Superior temporal gyrus (tissue), 1 donor: ENCODE measurements at regions not wholly inside any gene's neighbourhood (a gene's known extent, or its start where the extent isn't known, plus 50 kb on each side); places are given as distances from the start of the nearest gene placed in this dataset.

ENCODE experiments used
- DNase-seq: peaks from one replicate; pipeline ENCODE4 v3.0.0-alpha.2; 2016; ENCODE audit errors: extremely low spot score

- no peak for DNase-seq
Measured at GRCh38 chr4:176011529-176011928, 54.1 kb upstream of the WDR17 start.

- no peak for DNase-seq
Measured at GRCh38 chr4:176013476-176014247, 52.0 kb upstream of the WDR17 start.

GRCh38 chr4:176014583-176015108 is 51.0 kb upstream of the WDR17 start:
- no peak for DNase-seq
